ENCODE measurements at regions not wholly inside any gene's neighbourhood (a gene's known extent, or its start where the extent isn't known, plus 50 kb on each side); places are given as distances from the start of the nearest gene placed in this dataset.

DNA sequence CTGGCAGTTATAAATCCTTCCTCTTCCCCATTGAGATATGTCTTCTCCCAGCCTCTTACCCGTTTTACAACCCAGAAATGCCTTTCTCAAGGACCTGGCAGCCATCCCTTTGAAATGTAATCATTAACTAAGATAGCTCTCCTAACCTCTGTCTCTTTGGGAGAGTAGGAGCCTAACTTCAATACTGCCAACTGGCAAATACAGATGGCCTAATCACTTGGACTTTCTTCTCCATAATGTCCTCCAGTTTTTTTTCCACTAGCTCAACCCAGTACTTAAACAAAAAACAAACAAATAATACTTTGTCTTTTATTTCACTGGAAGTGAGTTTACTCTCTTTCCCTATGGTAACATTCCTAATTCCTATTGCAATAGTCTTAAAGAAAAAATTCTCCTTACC, 1391.1 kb downstream of the SUCLG1 start:
- no peak for DNase-seq

GRCh38 chr2:83063933-83064332, 1395.1 kb downstream of the SUCLG1 start:
- DNase-seq = no peak

GRCh38 chr2:83063511-83063910, 1395.6 kb downstream of the SUCLG1 start:
- no peak for DNase-seq

- no peak for DNase-seq
Observed at GRCh38 chr2:83058683-83059082, 1400.4 kb downstream of the SUCLG1 start.

DNA sequence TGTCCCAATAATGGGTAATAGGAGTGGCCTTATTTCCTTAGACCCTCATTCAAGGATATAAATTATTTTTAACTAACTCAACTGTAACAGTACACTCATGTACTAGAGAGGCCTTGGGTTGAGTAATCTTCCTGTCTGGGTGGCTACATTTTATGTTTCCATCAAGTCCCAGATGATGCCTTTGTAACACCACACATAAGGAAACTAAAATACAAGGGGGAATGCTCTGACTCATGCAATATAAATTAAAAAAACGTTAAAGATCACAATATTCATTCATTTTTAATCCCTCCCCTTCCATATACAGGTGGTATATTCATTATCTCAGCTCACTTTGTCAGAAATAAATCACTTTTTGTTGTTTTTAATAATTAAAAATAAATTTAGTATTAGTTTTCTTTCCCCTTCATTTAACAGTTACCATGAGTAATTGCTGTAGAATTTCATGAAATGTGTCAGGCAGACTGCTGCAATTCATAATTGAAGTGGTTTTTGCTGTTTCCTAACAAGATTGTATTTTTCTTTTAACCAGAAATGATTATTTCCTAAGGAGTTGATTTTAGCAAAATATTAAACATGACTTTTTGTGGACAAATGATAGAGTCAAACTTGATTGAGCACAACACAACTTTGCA, 1403.6 kb downstream of the SUCLG1 start:
- DNase-seq = no peak

- no peak for DNase-seq
Observed at GRCh38 chr2:83054751-83055150, 1404.3 kb downstream of the SUCLG1 start.

DNA sequence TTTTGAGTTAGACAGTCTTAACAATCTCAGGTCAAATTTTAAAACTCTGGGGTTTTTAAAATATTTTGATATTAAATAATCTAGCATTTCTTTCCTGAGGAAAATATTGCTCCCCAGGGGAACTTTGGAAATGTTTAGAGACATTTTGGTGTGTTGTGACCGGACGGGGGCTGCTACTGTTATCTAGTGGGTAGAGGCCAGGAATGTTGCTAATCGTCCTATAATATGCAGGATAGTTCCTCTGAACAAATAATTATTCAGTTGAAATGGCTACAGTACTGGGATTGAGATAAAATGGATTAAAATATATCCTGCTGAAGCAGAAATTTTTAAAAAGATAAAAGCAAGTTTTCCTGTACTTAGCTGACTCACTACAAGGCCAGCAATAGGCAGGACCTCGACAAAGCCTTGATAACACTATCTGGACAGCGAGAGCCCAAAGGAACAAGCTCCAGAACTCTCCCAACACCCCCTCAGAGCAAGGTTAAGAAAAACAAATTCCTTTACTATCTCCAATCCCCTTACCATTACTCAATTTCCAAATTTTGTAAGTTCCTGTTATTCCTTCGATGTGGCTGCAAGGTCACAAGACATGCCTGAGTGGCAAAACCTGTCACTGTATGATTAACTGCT, 1407.4 kb downstream of the SUCLG1 start:
- no peak for DNase-seq

GRCh38 chr2:83042053-83042452, 1417.0 kb downstream of the SUCLG1 start:
- DNase-seq = no peak

DNA sequence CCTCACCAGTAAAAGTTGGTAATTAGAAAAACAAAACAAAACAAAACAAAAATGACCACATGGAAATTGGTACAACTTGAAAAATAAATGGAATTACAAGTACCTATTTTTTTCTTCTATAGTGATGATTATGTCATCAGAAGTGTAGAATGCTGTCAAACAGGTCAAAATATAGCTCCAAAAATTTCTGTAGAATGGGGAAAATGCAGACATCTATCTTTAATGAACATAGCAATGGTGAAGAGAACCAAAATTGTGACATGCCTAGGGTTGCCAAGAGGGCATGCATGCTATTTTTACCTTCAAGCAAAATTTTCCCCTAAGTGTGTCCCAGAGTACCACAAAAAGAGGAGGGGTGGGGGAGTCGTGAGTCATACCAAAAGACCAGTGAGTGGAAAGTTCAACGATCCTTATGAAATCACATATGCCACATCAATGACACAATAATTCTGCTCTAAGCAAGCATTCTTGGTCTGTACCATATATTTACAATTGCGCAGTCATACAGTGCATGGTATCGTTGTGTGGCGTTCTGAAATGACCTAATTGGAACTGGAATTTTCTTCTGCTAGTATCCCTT, 1436.4 kb downstream of the SUCLG1 start:
- no peak for DNase-seq

DNA sequence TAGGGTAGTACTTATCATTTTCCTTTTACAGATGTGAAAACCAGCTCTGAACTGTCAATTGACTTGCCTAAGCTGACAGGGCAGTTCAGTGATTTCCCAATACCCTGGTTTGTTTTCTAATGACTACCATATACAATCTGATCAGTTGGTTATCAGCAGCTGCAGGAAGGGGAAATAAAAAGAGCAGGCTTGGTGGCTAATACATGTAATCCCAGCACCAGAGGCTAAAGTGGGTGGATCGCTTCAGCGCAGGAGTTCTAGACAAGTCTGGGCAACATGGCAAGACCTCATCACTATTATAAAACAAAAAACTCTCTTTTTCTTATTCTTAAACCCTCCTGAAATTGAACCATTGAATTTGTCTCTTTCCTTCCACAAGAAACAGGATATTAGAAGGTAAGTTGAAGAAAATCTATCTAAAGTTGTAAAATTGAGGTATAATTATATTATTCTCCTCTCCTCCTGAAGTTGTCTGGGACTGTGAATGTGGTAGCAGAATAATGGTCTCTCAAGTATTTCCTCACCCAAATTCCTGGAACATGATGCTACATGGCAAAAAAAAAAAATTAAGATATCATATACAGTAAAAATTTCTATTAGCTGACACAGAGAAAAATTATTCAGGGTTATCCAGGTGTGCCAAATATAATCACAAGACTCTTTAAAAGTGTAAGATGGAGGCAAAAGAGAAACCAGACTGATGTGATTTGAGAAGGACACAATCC, 1441.6 kb downstream of the SUCLG1 start:
- DNase-seq = no peak

DNA sequence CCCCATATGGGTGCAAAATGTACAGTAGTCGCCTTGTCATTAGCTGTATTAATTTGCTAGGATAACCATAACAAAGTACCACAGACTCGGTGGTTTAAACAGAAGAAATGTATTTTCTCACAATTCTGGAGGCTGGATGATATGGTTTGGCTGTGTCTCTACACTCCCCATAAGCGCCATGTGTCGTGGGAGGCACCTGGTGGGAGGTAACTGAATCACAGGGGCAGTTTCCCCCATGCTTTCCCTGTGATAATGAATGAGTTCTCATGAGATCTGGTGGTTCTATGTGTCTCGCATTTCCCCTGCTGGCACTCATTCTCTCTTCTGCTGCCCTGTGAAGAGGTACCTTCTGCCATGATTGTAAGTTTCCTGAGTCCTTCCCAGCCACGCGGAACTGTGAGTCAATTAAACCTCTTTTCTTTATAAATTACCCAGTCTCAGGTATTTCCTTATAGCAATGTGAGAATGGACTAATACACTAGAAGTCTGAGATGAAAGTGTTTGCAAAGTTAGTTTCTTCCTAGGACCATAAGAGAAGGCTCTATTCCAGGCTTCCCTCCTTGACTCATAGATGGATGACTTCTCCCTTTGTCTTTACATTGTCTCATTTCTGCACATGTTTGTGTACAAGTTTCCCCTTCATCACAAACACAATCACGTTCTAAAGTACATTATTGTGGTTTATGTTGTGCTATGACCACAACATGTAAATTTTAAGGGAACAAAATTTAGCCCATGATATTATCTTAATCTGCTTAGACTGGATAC, 1442.6 kb downstream of the SUCLG1 start:
- no peak for DNase-seq

GRCh38 chr2:83015900-83016299, 1443.2 kb downstream of the SUCLG1 start:
- DNase-seq = no peak

DNA sequence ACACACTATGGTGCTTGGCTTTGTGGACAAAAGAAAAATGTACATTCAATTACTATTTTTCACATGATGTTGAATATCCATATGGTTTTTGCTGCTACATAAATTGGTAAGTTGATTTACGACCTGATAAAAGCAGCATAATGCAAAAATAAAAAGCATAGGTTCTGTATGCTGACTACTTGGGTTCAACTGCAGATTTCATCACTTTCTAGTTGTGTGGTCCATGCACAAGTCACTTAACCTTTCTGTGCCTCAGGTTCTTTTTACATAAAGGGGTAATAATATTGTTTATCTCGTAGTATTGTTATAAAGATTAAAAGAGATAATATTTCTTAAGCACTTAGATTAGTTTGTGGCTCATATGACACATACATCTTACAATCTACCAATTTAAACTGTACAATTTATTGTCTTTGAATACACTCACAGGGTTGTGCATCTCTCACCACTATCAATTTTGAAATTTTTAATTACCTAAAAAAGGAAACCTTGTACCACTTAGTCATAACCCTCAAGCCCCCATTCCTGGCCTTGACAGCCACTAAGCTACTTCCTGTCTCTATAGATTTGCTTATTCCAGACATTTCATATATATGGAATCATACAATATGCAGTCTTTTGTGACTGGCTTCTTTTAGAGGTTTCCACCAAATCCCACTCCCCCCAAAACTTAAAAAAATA, 1443.9 kb downstream of the SUCLG1 start:
- no peak for DNase-seq

GRCh38 chr2:83014462-83014861, 1444.6 kb downstream of the SUCLG1 start:
- DNase-seq = no peak

GRCh38 chr2:83006961-83007360, 1452.1 kb downstream of the SUCLG1 start:
- DNase-seq = no peak

- no peak for DNase-seq
Observed at GRCh38 chr2:83003555-83003954, 1455.5 kb downstream of the SUCLG1 start.

GRCh38 chr2:83002706-83003105, 1456.4 kb downstream of the SUCLG1 start:
- DNase-seq = no peak

GRCh38 chr2:82998781-82999180, 1460.3 kb downstream of the SUCLG1 start:
- no peak for DNase-seq

GRCh38 chr2:82996217-82996616, 1462.9 kb downstream of the SUCLG1 start:
- DNase-seq = no peak

DNA sequence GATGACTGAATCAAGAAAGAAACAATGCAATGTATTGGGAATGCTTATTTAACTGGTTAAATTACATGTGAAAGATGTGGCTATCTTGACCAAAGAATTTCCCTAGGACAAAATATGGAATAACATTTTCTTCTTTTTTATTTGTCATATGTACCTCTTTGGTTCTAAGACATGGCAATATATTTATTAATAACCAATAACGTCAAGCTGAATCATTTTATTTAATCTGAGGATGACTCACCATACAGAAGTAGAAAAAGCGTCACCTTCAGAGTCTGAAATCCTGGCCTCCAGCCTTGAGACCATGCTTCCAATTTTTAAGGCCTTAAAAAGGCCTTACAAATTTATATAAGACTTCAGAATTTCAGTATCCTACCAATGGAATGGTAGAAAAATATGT, 1464.9 kb downstream of the SUCLG1 start:
- no peak for DNase-seq

- no peak for DNase-seq
Observed at GRCh38 chr2:82993609-82994008, 1465.5 kb downstream of the SUCLG1 start.

All from hypothalamus (tissue), 51 donors.